Gastroesophageal sphincter (tissue), 3 donors: ENCODE measurements at regions not wholly inside any gene's neighbourhood (a gene's known extent, or its start where the extent isn't known, plus 50 kb on each side); places are given as distances from the start of the nearest gene placed in this dataset.

Experiments used
- CTCF ChIP-seq, 4 experiments: fragments of 200-600 bp in 2 of 4; fragments of 450-650 bp in 2 of 4; sonication (generic) in 1 of 4; IDR thresholded peaks; one replicate each; pipeline ENCODE4 v1.5.1; 2017 to 2019; ENCODE audit warnings: antibody characterized with exemption in 4 of 4, mild to moderate bottlenecking in 2 of 4, moderate library complexity in 2 of 4
- EP300 ChIP-seq: sonication (generic); formaldehyde crosslinking; IDR thresholded peaks from one replicate; pipeline ENCODE4 v1.6.1; 2017; ENCODE audit warnings: antibody characterized with exemption, mild to moderate bottlenecking

GRCh38 chr16:5460701-5461100, 363.1 kb upstream of the EEF2KMT start:
- TF ChIP-seq CTCF (IDR thresholded peaks at IDR 0.05) (no peak), EP300 (no peak)
